Keratinocyte (primary cell): ENCODE measurements at regions not wholly inside any gene's neighbourhood (a gene's known extent, or its start where the extent isn't known, plus 50 kb on each side); places are given as distances from the start of the nearest gene placed in this dataset.

Source experiments
- DNase-seq: peaks from one replicate; pipeline ENCODE4 v3.0.0-alpha.2; 2011; ENCODE audit warnings: low read depth, missing footprints, low spot score
- FAIRE-seq: peaks from 2 replicates; lab custom pipeline; 2011; peaks lifted over from hg19 to GRCh38; lab: Jason Lieb, UNC
- H2AFZ ChIP-seq: 2 replicates; pipeline ENCODE4 v1.6.0; 2012; ENCODE audit warnings: low read length, control low read depth, inconsistent platforms; ENCODE audit not compliant: control insufficient read depth
- H3K27ac ChIP-seq: 2 replicates; pipeline ENCODE4 v1.5.1; 2011; ENCODE audit warnings: low read length; ENCODE audit not compliant: control insufficient read depth, insufficient read depth
- H3K27me3 ChIP-seq: 3 replicates; pipeline ENCODE4 v1.6.0; 2011; ENCODE audit warnings: low read length; ENCODE audit not compliant: control insufficient read depth, insufficient read depth; ENCODE audit errors: extremely low read depth
- H3K36me3 ChIP-seq, 2 experiments: 2 replicates in 1 of 2; 3 replicates in 1 of 2; pipeline ENCODE4 v1.5.1; 2011; ENCODE audit warnings: low read length in 2 of 2, mild to moderate bottlenecking in 1 of 2; ENCODE audit not compliant: control insufficient read depth in 2 of 2, insufficient read depth in 2 of 2; ENCODE audit errors: extremely low read depth in 1 of 2
- H3K4me1 ChIP-seq: 3 replicates; pipeline ENCODE4 v1.5.1; 2011; ENCODE audit warnings: low read length; ENCODE audit not compliant: control insufficient read depth, insufficient read depth; ENCODE audit errors: extremely low read depth
- H3K4me2 ChIP-seq: 3 replicates; pipeline ENCODE4 v1.6.0; 2011; ENCODE audit warnings: low read depth, low read length; ENCODE audit not compliant: control insufficient read depth, insufficient read depth; ENCODE audit errors: extremely low read depth
- H3K4me3 ChIP-seq, 3 experiments: fragments of 200-600 bp in 1 of 3; sonication (generic) in 1 of 3; 2 replicates in 2 of 3; 3 replicates in 1 of 3; pipeline ENCODE4 v1.5.1; 2011 to 2016; ENCODE audit warnings: low read length in 3 of 3, mild to moderate bottlenecking in 3 of 3, control low read depth in 2 of 3, inconsistent platforms in 1 of 3, low read depth in 1 of 3, mixed read lengths in 1 of 3, mixed run types in 1 of 3, moderate library complexity in 1 of 3; ENCODE audit not compliant: control insufficient read depth in 2 of 3, insufficient read depth in 2 of 3; ENCODE audit errors: extremely low read depth in 1 of 3
- H3K79me2 ChIP-seq: 2 replicates; pipeline ENCODE4 v1.6.0; 2012; ENCODE audit warnings: low read length; ENCODE audit not compliant: control insufficient read depth, insufficient read depth
- H3K9ac ChIP-seq: 3 replicates; pipeline ENCODE4 v1.6.0; 2011; ENCODE audit warnings: low read length; ENCODE audit not compliant: control insufficient read depth, insufficient read depth; ENCODE audit errors: extremely low read depth
- H3K9me1 ChIP-seq: 3 replicates; pipeline ENCODE4 v1.6.0; 2011; ENCODE audit warnings: low read length; ENCODE audit not compliant: control insufficient read depth, insufficient read depth; ENCODE audit errors: extremely low read depth
- H3K9me3 ChIP-seq: 2 replicates; pipeline ENCODE4 v1.5.1; 2012; ENCODE audit warnings: low read depth, low read length; ENCODE audit not compliant: control insufficient read depth
- H4K20me1 ChIP-seq: 3 replicates; pipeline ENCODE4 v1.6.0; 2011; ENCODE audit warnings: low read length; ENCODE audit not compliant: control insufficient read depth, insufficient read depth; ENCODE audit errors: extremely low read depth
- EZH2 ChIP-seq: IDR thresholded peaks from one replicate; pipeline ENCODE4 v1.6.1; 2012; ENCODE audit warnings: inconsistent platforms, mild to moderate bottlenecking, low read length, moderate library complexity
- dilution Hi-C: fragments of 300-500 bp; cut with MboI; formaldehyde crosslinking; loops from one replicate; pipeline ENCODE4 v1.7.0; 2020; ENCODE audit warnings: low sequenced_read_pairs; ENCODE audit not compliant: extremely low pct_ligation_motif_present
- TF ChIP-seq, protein P1 (sequence below), 3 experiments: IDR thresholded peaks in 1 of 3; conservative IDR thresholded peaks in 1 of 3; optimal IDR thresholded peaks in 1 of 3; 2 replicates in 2 of 3; 3 replicates in 1 of 3; pipeline versions ENCODE3 to v1.5.1; 2011; ENCODE audit warnings: low read length in 3 of 3, mild to moderate bottlenecking in 3 of 3, moderate library complexity in 2 of 3, control low read depth in 1 of 3, inconsistent platforms in 1 of 3; ENCODE audit not compliant: insufficient read depth in 2 of 3; ENCODE audit errors: extremely low read depth in 1 of 3

DNA sequence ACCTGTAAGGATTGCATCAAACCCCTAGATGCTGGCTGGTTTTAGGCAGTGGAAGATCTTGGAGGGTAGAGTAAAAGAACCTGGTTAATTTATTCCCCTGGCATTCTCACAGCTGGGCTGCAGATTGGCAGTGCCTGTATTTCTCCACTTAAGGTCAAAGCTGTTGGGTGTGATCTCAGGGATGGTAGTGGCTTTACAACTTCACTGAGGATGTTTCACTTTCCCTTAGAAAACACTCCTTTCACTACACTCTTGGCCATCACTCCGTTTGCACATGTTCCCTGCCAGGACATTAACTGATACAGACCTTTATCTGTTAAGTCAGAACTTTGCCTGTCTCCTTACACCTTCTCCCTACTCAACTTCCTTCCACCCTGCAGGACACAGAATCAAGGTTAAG is 779.1 kb upstream of the SEMA6D start:
- no peaks in the 10 kb centered on the region for H3K79me2 ChIP-seq
- H3K9me3 ChIP-seq: no peaks in the 10 kb centered on the region
- H3K27ac ChIP-seq: no peak overlapping the region
- dilution Hi-C loops: no loop called here
- no peak overlapping the region for H2AFZ ChIP-seq
- H4K20me1 ChIP-seq: no peaks in the 10 kb centered on the region
- H3K4me3 ChIP-seq: no peak overlapping the region
- DNase-seq (no peak), FAIRE-seq (no peak)
- H3K36me3 ChIP-seq: no peaks in the 10 kb centered on the region
- H3K9ac ChIP-seq: no peak overlapping the region
- no peak overlapping the region for H3K4me2 ChIP-seq
- no peaks in the 10 kb centered on the region for H3K4me1 ChIP-seq
- no peaks in the 10 kb centered on the region for H3K9me1 ChIP-seq
- TF ChIP-seq, protein P1, sequence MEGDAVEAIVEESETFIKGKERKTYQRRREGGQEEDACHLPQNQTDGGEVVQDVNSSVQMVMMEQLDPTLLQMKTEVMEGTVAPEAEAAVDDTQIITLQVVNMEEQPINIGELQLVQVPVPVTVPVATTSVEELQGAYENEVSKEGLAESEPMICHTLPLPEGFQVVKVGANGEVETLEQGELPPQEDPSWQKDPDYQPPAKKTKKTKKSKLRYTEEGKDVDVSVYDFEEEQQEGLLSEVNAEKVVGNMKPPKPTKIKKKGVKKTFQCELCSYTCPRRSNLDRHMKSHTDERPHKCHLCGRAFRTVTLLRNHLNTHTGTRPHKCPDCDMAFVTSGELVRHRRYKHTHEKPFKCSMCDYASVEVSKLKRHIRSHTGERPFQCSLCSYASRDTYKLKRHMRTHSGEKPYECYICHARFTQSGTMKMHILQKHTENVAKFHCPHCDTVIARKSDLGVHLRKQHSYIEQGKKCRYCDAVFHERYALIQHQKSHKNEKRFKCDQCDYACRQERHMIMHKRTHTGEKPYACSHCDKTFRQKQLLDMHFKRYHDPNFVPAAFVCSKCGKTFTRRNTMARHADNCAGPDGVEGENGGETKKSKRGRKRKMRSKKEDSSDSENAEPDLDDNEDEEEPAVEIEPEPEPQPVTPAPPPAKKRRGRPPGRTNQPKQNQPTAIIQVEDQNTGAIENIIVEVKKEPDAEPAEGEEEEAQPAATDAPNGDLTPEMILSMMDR (optimal IDR thresholded peaks at IDR 0.05 in 1 of 3, IDR thresholded peaks at IDR 0.05 in 1 of 3, conservative IDR thresholded peaks at IDR 0.05 in 1 of 3; ENCODE audit: extremely low read depth in 1 of 3, insufficient read depth in 2 of 3, low read length in 3 of 3): no peak
- TF ChIP-seq EZH2: no peak
- no peaks in the 10 kb centered on the region for H3K27me3 ChIP-seq

DNA sequence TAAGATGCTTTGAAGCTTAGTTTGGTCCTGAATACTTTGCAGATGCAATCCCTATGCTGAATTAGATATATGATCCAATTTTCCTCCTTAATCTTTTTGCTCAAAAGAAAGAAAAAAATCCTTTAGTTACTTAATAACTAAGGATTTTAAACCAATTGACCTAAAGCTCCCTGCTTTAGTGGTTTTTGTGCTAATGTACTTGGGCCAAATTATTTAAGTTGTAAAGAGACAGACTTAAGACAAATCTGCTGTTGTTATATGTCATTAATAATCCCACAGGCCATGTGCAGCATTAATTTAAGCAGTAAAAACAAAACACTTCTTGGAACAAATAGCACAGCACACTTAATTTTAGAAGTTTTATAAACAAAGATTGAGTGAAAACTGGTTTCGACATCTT is 776.1 kb upstream of the SEMA6D start:
- no peak overlapping the region for H2AFZ ChIP-seq
- TF ChIP-seq EZH2: no peak
- TF ChIP-seq, protein P1 (optimal IDR thresholded peaks at IDR 0.05 in 1 of 3, IDR thresholded peaks at IDR 0.05 in 1 of 3, conservative IDR thresholded peaks at IDR 0.05 in 1 of 3; ENCODE audit: extremely low read depth in 1 of 3, insufficient read depth in 2 of 3, low read length in 3 of 3): no peak

More for the DNA sequence above, 776.1 kb upstream of the SEMA6D start:
- H3K4me2 ChIP-seq: no peak overlapping the region
- H3K9me1 ChIP-seq: no peaks in the 10 kb centered on the region
- no peaks in the 10 kb centered on the region for H3K79me2 ChIP-seq
- no peaks in the 10 kb centered on the region for H3K36me3 ChIP-seq
- H4K20me1 ChIP-seq: no peaks in the 10 kb centered on the region
- no peak overlapping the region for H3K9ac ChIP-seq
- DNase-seq (no peak), FAIRE-seq (no peak)
- no peaks in the 10 kb centered on the region for H3K27me3 ChIP-seq
- H3K9me3 ChIP-seq: no peaks in the 10 kb centered on the region
- H3K4me3 ChIP-seq: no peak overlapping the region
- no peak overlapping the region for H3K27ac ChIP-seq
- dilution Hi-C loops: no loop called here
- H3K4me1 ChIP-seq: no peaks in the 10 kb centered on the region
